H9 (cell line): ENCODE measurements at regions not wholly inside any gene's neighbourhood (a gene's known extent, or its start where the extent isn't known, plus 50 kb on each side); places are given as distances from the start of the nearest gene placed in this dataset.

Source experiments
- DNase-seq: peaks from one replicate; pipeline ENCODE4 v3.0.0-alpha.2; 2017
- H2AFZ ChIP-seq: one replicate; pipeline ENCODE4 v1.6.1; 2013; ENCODE audit warnings: mild to moderate bottlenecking, low read length, control low read depth, moderate library complexity
- H2AK5ac ChIP-seq: 2 replicates; pipeline ENCODE4 v1.6.1; 2013; ENCODE audit warnings: low read length, control low read depth, mixed read lengths; ENCODE audit not compliant: insufficient read length
- H2BK120ac ChIP-seq: one replicate; pipeline ENCODE4 v1.6.1; 2013; ENCODE audit warnings: low read depth, mild to moderate bottlenecking, low read length, control low read depth, inconsistent platforms; ENCODE audit not compliant: poor library complexity, severe bottlenecking
- H2BK12ac ChIP-seq: 2 replicates; pipeline ENCODE4 v1.6.1; 2013; ENCODE audit warnings: low read length, control low read depth, mixed read lengths, low read depth; ENCODE audit not compliant: insufficient read length
- H2BK15ac ChIP-seq: 2 replicates; pipeline ENCODE4 v1.6.1; 2013; ENCODE audit warnings: low read depth, low read length, control low read depth
- H2BK20ac ChIP-seq: one replicate; pipeline ENCODE4 v1.6.1; 2013; ENCODE audit warnings: low read depth, mild to moderate bottlenecking, low read length, control low read depth, inconsistent platforms; ENCODE audit not compliant: poor library complexity, severe bottlenecking
- H2BK5ac ChIP-seq: 2 replicates; pipeline ENCODE4 v1.6.1; 2013; ENCODE audit warnings: low read length, control low read depth, mixed read lengths; ENCODE audit not compliant: insufficient read length
- H3K14ac ChIP-seq: 2 replicates; pipeline ENCODE4 v1.6.1; 2013; ENCODE audit warnings: low read length, control low read depth; ENCODE audit not compliant: insufficient read depth
- H3K18ac ChIP-seq: 2 replicates; pipeline ENCODE4 v1.6.1; 2013; ENCODE audit warnings: low read depth, mild to moderate bottlenecking, mixed read lengths, low read length, control low read depth; ENCODE audit not compliant: insufficient read length
- H3K23ac ChIP-seq: 2 replicates; pipeline ENCODE4 v1.6.1; 2013; ENCODE audit warnings: low read length, control low read depth, mixed read lengths, low read depth; ENCODE audit not compliant: insufficient read length
- H3K23me2 ChIP-seq: 2 replicates; pipeline ENCODE4 v1.6.1; 2013; ENCODE audit warnings: low read depth, mild to moderate bottlenecking, mixed read lengths, low read length, control low read depth; ENCODE audit not compliant: insufficient read length, poor library complexity, severe bottlenecking
- H3K27ac ChIP-seq: 2 replicates; pipeline ENCODE4 v1.5.1; 2013; ENCODE audit warnings: low read length, control low read depth, mixed read lengths, low read depth; ENCODE audit not compliant: insufficient read length
- H3K27me3 ChIP-seq: 2 replicates; pipeline ENCODE4 v1.6.1; 2013; ENCODE audit warnings: low read length, control low read depth, inconsistent platforms; ENCODE audit not compliant: insufficient read depth
- H3K4ac ChIP-seq: 2 replicates; pipeline ENCODE4 v1.6.1; 2013; ENCODE audit warnings: low read depth, mild to moderate bottlenecking, control low read depth, inconsistent platforms, low read length, moderate library complexity
- H3K4me1 ChIP-seq: 2 replicates; pipeline ENCODE4 v1.6.1; 2013; ENCODE audit warnings: low read length, control low read depth, inconsistent platforms; ENCODE audit not compliant: insufficient read depth
- H3K4me2 ChIP-seq: 2 replicates; pipeline ENCODE4 v1.6.1; 2013; ENCODE audit warnings: low read length, control low read depth, mixed read lengths; ENCODE audit not compliant: insufficient read length, insufficient read depth
- H3K56ac ChIP-seq: 2 replicates; pipeline ENCODE4 v1.6.1; 2013; ENCODE audit warnings: low read depth, mild to moderate bottlenecking, mixed read lengths, low read length, control low read depth; ENCODE audit not compliant: insufficient read length
- H3K79me1 ChIP-seq: 2 replicates; pipeline ENCODE4 v1.6.1; 2013; ENCODE audit warnings: low read depth, mild to moderate bottlenecking, moderate library complexity, low read length, control low read depth, inconsistent platforms; ENCODE audit not compliant: insufficient read depth, poor library complexity, severe bottlenecking
- H3K79me2 ChIP-seq: 2 replicates; pipeline ENCODE4 v1.6.1; 2013; ENCODE audit warnings: low read length, control low read depth, inconsistent platforms; ENCODE audit not compliant: insufficient read depth
- H3K9ac ChIP-seq: 2 replicates; pipeline ENCODE4 v1.6.1; 2013; ENCODE audit warnings: low read length, control low read depth, mixed read lengths; ENCODE audit not compliant: insufficient read length; ENCODE audit errors: extremely low read depth
- H3K9me3 ChIP-seq: one replicate; pipeline ENCODE4 v1.6.1; 2013; ENCODE audit warnings: low read depth, low read length, inconsistent platforms; ENCODE audit not compliant: control insufficient read depth
- H3T11ph ChIP-seq: one replicate; pipeline ENCODE4 v1.6.1; 2013; ENCODE audit warnings: mild to moderate bottlenecking, low read length, control low read depth, inconsistent platforms
- H4K20me1 ChIP-seq: one replicate; pipeline ENCODE4 v1.6.1; 2013; ENCODE audit not compliant: control insufficient read depth, insufficient read length, insufficient read depth
- H4K5ac ChIP-seq: 2 replicates; pipeline ENCODE4 v1.6.1; 2013; ENCODE audit warnings: low read depth, mild to moderate bottlenecking, mixed read lengths, low read length, control low read depth; ENCODE audit not compliant: insufficient read length
- H4K8ac ChIP-seq: replicated peaks from 2 replicates; pipeline ENCODE4 v1.6.1; 2013; ENCODE audit warnings: low read length, control low read depth, mixed read lengths, low read depth; ENCODE audit not compliant: insufficient read length
- H4K91ac ChIP-seq: 2 replicates; pipeline ENCODE4 v1.6.1; 2013; ENCODE audit warnings: low read depth, mild to moderate bottlenecking, moderate library complexity, mixed read lengths, low read length, control low read depth; ENCODE audit not compliant: insufficient read length
- H3K27ac Mint-ChIP-seq, 3 experiments: 2 replicates in 2 of 3; 3 replicates in 1 of 3; pipeline ENCODE4 v1.8.0; 2020 to 2021; ENCODE audit warnings: mixed read lengths in 3 of 3, mild to moderate bottlenecking in 1 of 3, moderate library complexity in 1 of 3
- H3K27me3 Mint-ChIP-seq: 2 replicates; pipeline ENCODE4 v1.8.0; 2021; ENCODE audit warnings: low read depth, mild to moderate bottlenecking, moderate library complexity, mixed read lengths
- H3K36me3 Mint-ChIP-seq, 3 experiments: 2 replicates in 2 of 3; 3 replicates in 1 of 3; pipeline ENCODE4 v1.8.0; 2020 to 2021; ENCODE audit warnings: low read depth in 3 of 3, mixed read lengths in 3 of 3; ENCODE audit not compliant: insufficient read depth in 1 of 3
- H3K4me1 Mint-ChIP-seq, 2 experiments: 2 replicates each; pipeline ENCODE4 v1.8.0; 2020; ENCODE audit warnings: mixed read lengths in 2 of 2
- H3K4me3 Mint-ChIP-seq, 2 experiments: 2 replicates in 1 of 2; 3 replicates in 1 of 2; pipeline ENCODE4 v1.8.0; 2020 to 2021; ENCODE audit warnings: mild to moderate bottlenecking in 2 of 2, mixed read lengths in 2 of 2, moderate library complexity in 1 of 2
- H3K9me3 Mint-ChIP-seq, 2 experiments: 2 replicates in 1 of 2; 3 replicates in 1 of 2; pipeline ENCODE4 v1.8.0; 2020; ENCODE audit warnings: mild to moderate bottlenecking in 2 of 2, mixed read lengths in 2 of 2, moderate library complexity in 1 of 2
- CTCF ChIP-seq: fragments of 200-600 bp; sonication (generic); conservative IDR thresholded peaks from 3 replicates; pipeline ENCODE4 v1.8.0; 2021; ENCODE audit warnings: antibody characterized with exemption, mild to moderate bottlenecking
- WGBS: extraction: QIAGEN DNeasy Blood & Tissue Kit; methylation state at CpG from one replicate; pipeline ENCODE4 v1.1.7; 2013; ENCODE audit warnings: missing lambda C conversion rate, low lambda C conversion rate, mixed read lengths; ENCODE audit not compliant: insufficient read length; ENCODE audit errors: extremely low coverage; 5-methylcytosine and 5-hydroxymethylcytosine counted together

GRCh38 chr12:79515530-79515935, 175.2 kb downstream of the PAWR start:
- Histone ChIP-seq H3K56ac (no peak overlapping the region), H2BK120ac (no peak overlapping the region), H3K4me2 (no peak overlapping the region), H2AFZ (no peak overlapping the region), H3K23ac (no peak overlapping the region), H3K4ac (no peak overlapping the region), H4K20me1 (no peaks in the 10 kb centered on the region), H2BK12ac (no peak overlapping the region), H2BK5ac (no peak overlapping the region), H2AK5ac (no peak overlapping the region), H3K4me1 (peaks cover 6% of the 10 kb centered on the region), H3T11ph (no peak overlapping the region), H3K9me3 (no peaks in the 10 kb centered on the region), H3K79me1 (no peaks in the 10 kb centered on the region), H3K14ac (no peak overlapping the region), H3K27me3 (no peaks in the 10 kb centered on the region), H4K8ac (no peak overlapping the region), H3K79me2 (no peaks in the 10 kb centered on the region), H3K23me2 (no peaks in the 10 kb centered on the region), H2BK20ac (no peak overlapping the region), H3K18ac (no peak overlapping the region), H4K91ac (no peak overlapping the region), H2BK15ac (no peak overlapping the region), H3K9ac (no peak overlapping the region), H4K5ac (no peak overlapping the region), H3K27ac (no peak overlapping the region)
- WGBS: no CpG with 5 or more reads among the region's 3 CpGs
- Mint-ChIP-seq H3K27me3 (no peaks in the 10 kb centered on the region), H3K9me3 (peaks cover 3% of the 10 kb centered on the region in 2 experiments; a peak in 2 of 5 replicates), H3K4me3 (no peak overlapping the region), H3K27ac (peak overlapping the region in 2 of 3 experiments; percentile 44 to 49; a peak in 2 of 7 replicates), H3K4me1 (peaks cover 15 to 24% of the 10 kb centered on the region in 2 experiments), H3K36me3 (peaks cover 0 to 17% (median 2%) of the 10 kb centered on the region in 3 experiments; a peak in 4 of 7 replicates)
- DNase-seq: no peak
- no peak for TF ChIP-seq CTCF
